ENCODE measurements at regions not wholly inside any gene's neighbourhood (a gene's known extent, or its start where the extent isn't known, plus 50 kb on each side); places are given as distances from the start of the nearest gene placed in this dataset.

DNA sequence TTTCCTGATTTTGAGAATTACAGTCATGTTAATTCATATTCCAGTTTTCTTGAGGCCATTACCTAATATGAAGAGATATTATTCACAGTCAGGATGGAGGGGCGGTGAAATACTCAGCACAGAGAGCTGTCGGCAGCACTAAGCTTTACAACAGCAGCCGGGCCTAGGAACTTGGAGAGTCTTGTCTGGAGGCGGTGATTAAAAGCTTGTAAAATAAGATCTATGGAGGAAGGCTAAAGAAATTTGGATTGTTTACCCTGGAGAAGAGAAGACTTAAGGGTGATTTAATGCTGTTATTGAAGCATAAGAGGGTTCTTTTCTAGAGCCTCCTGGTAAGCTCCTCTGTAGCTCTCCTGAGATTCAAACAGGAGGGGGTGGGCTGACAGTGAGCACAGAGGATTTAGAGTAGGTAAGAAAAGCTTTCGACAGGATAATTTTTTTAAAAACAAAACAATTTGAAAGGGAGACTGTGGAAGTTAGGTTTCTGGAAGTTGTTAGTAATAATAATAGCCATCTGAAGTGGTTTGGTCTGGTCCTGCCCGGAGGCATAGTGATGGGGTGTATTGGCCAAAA lies 406.3 kb upstream of the ADAMTSL1 start:
- H2BK20ac ChIP-seq (ENCODE audit: low read depth, low read length), result no peak overlapping the region
- intact Hi-C loops (cut with micrococcal nuclease), result no loop called here
- no peak overlapping the region for H3K4me3 ChIP-seq (ENCODE audit: insufficient read depth, low read depth, low read length)
- dilution Hi-C loops (cut with HindIII; ENCODE audit: low sequenced_read_pairs, unreplicated experiment), result no loop called here
- no peak overlapping the region for H3K4me2 ChIP-seq (ENCODE audit: low read depth, low read length)
- H3K9me1 ChIP-seq (ENCODE audit: insufficient read depth, low read length), result no peaks in the 10 kb centered on the region
- DNase-seq (no peak), ATAC-seq (ENCODE audit: low read depth) (no peak)
- no peak overlapping the region for H4K8ac ChIP-seq (ENCODE audit: low read depth in 2 of 2, low read length in 2 of 2)
- H2AK5ac ChIP-seq (ENCODE audit: low read depth, low read length), result no peak overlapping the region
- H3K27ac ChIP-seq (ENCODE audit: insufficient read depth, low read length), result no peak overlapping the region
- H4K91ac ChIP-seq (ENCODE audit: insufficient read depth, low read depth, low read length), result no peak overlapping the region
- H4K5ac ChIP-seq (ENCODE audit: low read depth, low read length), result no peak overlapping the region
- no peak overlapping the region for H3K4ac ChIP-seq (ENCODE audit: low read depth, low read length)
- H3K14ac ChIP-seq (replicated peaks; ENCODE audit: low read depth, low read length), result no peak overlapping the region
- H3K23ac ChIP-seq (ENCODE audit: low read depth, low read length), result no peak overlapping the region
- H3K18ac ChIP-seq (ENCODE audit: low read depth, low read length), result no peak overlapping the region
- H2BK120ac ChIP-seq (ENCODE audit: low read depth, low read length), result no peak overlapping the region
- no peaks in the 10 kb centered on the region for H3K9me3 ChIP-seq (ENCODE audit: control insufficient read depth, insufficient read depth, low read length)
- H2AFZ ChIP-seq (replicated peaks; ENCODE audit: low read length, poor library complexity), result no peak overlapping the region
- no peak overlapping the region for H3K56ac ChIP-seq (ENCODE audit: extremely low read depth, insufficient read depth, low read length)
- no peaks in the 10 kb centered on the region for H3K79me1 ChIP-seq (ENCODE audit: low read depth in 1 of 2, low read length in 2 of 2)
- no peaks in the 10 kb centered on the region for H3K4me1 ChIP-seq (ENCODE audit: control insufficient read depth, insufficient read depth, low read length)
- H3K36me3 ChIP-seq (ENCODE audit: control insufficient read depth, insufficient read depth, low read length), result no peaks in the 10 kb centered on the region
- H3K9ac ChIP-seq (ENCODE audit: low read depth, low read length), result no peak overlapping the region
- no peaks in the 10 kb centered on the region for H4K20me1 ChIP-seq (ENCODE audit: insufficient read depth, low read length)
- ChIA-PET POLR2A (ENCODE audit: unreplicated experiment) (no interaction called here), CTCF (no interaction called here)
- H2AK9ac ChIP-seq (replicated peaks; ENCODE audit: low read depth, low read length, poor library complexity), result no peak overlapping the region
- no peaks in the 10 kb centered on the region for H3K27me3 ChIP-seq (ENCODE audit: control insufficient read depth, insufficient read depth, low read length)
- no TSS peak for BruUV-seq (replicated peaks)
- H2BK5ac ChIP-seq (ENCODE audit: low read depth, low read length, poor library complexity, severe bottlenecking), result no peak overlapping the region
- TF ChIP-seq, protein P1, sequence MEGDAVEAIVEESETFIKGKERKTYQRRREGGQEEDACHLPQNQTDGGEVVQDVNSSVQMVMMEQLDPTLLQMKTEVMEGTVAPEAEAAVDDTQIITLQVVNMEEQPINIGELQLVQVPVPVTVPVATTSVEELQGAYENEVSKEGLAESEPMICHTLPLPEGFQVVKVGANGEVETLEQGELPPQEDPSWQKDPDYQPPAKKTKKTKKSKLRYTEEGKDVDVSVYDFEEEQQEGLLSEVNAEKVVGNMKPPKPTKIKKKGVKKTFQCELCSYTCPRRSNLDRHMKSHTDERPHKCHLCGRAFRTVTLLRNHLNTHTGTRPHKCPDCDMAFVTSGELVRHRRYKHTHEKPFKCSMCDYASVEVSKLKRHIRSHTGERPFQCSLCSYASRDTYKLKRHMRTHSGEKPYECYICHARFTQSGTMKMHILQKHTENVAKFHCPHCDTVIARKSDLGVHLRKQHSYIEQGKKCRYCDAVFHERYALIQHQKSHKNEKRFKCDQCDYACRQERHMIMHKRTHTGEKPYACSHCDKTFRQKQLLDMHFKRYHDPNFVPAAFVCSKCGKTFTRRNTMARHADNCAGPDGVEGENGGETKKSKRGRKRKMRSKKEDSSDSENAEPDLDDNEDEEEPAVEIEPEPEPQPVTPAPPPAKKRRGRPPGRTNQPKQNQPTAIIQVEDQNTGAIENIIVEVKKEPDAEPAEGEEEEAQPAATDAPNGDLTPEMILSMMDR (conservative IDR thresholded peaks at IDR 0.05; ENCODE audit: low read depth, low read length), result no peak
- TF ChIP-seq, protein P2, sequence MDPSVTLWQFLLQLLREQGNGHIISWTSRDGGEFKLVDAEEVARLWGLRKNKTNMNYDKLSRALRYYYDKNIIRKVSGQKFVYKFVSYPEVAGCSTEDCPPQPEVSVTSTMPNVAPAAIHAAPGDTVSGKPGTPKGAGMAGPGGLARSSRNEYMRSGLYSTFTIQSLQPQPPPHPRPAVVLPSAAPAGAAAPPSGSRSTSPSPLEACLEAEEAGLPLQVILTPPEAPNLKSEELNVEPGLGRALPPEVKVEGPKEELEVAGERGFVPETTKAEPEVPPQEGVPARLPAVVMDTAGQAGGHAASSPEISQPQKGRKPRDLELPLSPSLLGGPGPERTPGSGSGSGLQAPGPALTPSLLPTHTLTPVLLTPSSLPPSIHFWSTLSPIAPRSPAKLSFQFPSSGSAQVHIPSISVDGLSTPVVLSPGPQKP (IDR thresholded peaks at IDR 0.05; ENCODE audit: borderline replicate concordance, low read depth, low read length), result no peak
- no peak for TF ChIP-seq SMC3 (IDR thresholded peaks at IDR 0.05; ENCODE audit: low read depth, low read length)
- TF ChIP-seq POLR2A (IDR thresholded peaks at IDR 0.05; ENCODE audit: low read depth, low read length), result no peak
- no peak for TF ChIP-seq RFX5 (IDR thresholded peaks at IDR 0.05; ENCODE audit: low read depth, low read length)
- TF ChIP-seq, protein P3, sequence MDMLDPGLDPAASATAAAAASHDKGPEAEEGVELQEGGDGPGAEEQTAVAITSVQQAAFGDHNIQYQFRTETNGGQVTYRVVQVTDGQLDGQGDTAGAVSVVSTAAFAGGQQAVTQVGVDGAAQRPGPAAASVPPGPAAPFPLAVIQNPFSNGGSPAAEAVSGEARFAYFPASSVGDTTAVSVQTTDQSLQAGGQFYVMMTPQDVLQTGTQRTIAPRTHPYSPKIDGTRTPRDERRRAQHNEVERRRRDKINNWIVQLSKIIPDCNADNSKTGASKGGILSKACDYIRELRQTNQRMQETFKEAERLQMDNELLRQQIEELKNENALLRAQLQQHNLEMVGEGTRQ (IDR thresholded peaks at IDR 0.05; ENCODE audit: low read depth, low read length), result no peak
- TF ChIP-seq MAFK (IDR thresholded peaks at IDR 0.05; ENCODE audit: low read depth, low read length), result no peak
- no peak for TF ChIP-seq CEBPB (IDR thresholded peaks at IDR 0.05; ENCODE audit: low read depth, low read length)
- no peak for TF ChIP-seq MAZ (IDR thresholded peaks at IDR 0.05; ENCODE audit: borderline replicate concordance, low read depth, low read length)
- no peak for TF ChIP-seq BHLHE40 (IDR thresholded peaks at IDR 0.05; ENCODE audit: low read depth, low read length)
- no peak for TF ChIP-seq RAD21 (IDR thresholded peaks at IDR 0.05; ENCODE audit: low read length)
- in situ Hi-C loops (cut with MboI; ENCODE audit: low sequenced_read_pairs), result no loop called here
- H2BK15ac ChIP-seq (ENCODE audit: low read depth, low read length), result no peak overlapping the region
- WGBS, 2 experiments (ENCODE audit: extremely low coverage in 2 of 2, insufficient read length in 1 of 2), result no CpG with 5 or more reads among the region's 6 CpGs
